CD14-positive monocyte (primary cell): ENCODE measurements at regions not wholly inside any gene's neighbourhood (a gene's known extent, or its start where the extent isn't known, plus 50 kb on each side); places are given as distances from the start of the nearest gene placed in this dataset.

Experiments
- DNase-seq, 3 donors: peaks; one replicate each; pipeline ENCODE4 v3.0.0-alpha.2; 2011 to 2022
- H2AFZ ChIP-seq: 2 replicates; pipeline ENCODE4 v1.6.0; 2012; ENCODE audit warnings: mild to moderate bottlenecking, low read depth, low read length, inconsistent platforms; ENCODE audit not compliant: insufficient read depth, poor library complexity, severe bottlenecking
- H3K27ac ChIP-seq, 2 donors: 1 replicate in 1 of 2; 2 replicates in 1 of 2; pipeline ENCODE4 v1.5.1; 2012 to 2013; ENCODE audit warnings: low read length in 2 of 2, control low read depth in 1 of 2, inconsistent platforms in 1 of 2, low read depth in 1 of 2, mild to moderate bottlenecking in 1 of 2
- H3K27me3 ChIP-seq, 2 donors: one replicate each; pipeline versions ENCODE4 v1.6.0 to v1.6.1; 2011 to 2013; ENCODE audit warnings: low read length in 2 of 2; ENCODE audit not compliant: control insufficient read depth in 2 of 2, insufficient read depth in 2 of 2
- H3K36me3 ChIP-seq, 2 donors: replicated peaks in 1 of 2; 1 replicate in 1 of 2; 2 replicates in 1 of 2; pipeline versions ENCODE4 v1.5.1 to v1.6.1; 2012 to 2013; ENCODE audit warnings: low read length in 2 of 2, control low read depth in 1 of 2, inconsistent platforms in 1 of 2, mild to moderate bottlenecking in 1 of 2; ENCODE audit not compliant: insufficient read depth in 2 of 2, control insufficient read depth in 1 of 2
- H3K4me1 ChIP-seq, 2 donors: 1 replicate in 1 of 2; 2 replicates in 1 of 2; pipeline versions ENCODE4 v1.5.1 to v1.6.1; 2012 to 2013; ENCODE audit warnings: low read length in 2 of 2, control low read depth in 1 of 2, inconsistent platforms in 1 of 2, mild to moderate bottlenecking in 1 of 2, moderate library complexity in 1 of 2; ENCODE audit not compliant: insufficient read depth in 2 of 2, control insufficient read depth in 1 of 2
- H3K4me2 ChIP-seq: replicated peaks from 2 replicates; pipeline ENCODE3; 2012; ENCODE audit warnings: low read length, moderate library complexity, mild to moderate bottlenecking; ENCODE audit not compliant: poor library complexity, severe bottlenecking; ENCODE audit errors: extremely low read depth
- H3K4me3 ChIP-seq, 3 experiments: fragments of 200-600 bp in 1 of 3; sonication (generic) in 1 of 3; replicated peaks in 1 of 3; 1 replicate in 2 of 3; 2 replicates in 1 of 3; pipeline ENCODE4 v1.5.1; 2011 to 2013; ENCODE audit warnings: low read length in 3 of 3, mild to moderate bottlenecking in 3 of 3, control low read depth in 2 of 3, low read depth in 2 of 3, inconsistent platforms in 1 of 3, moderate library complexity in 1 of 3
- H3K79me2 ChIP-seq: 2 replicates; pipeline ENCODE4 v1.6.0; 2012; ENCODE audit warnings: mild to moderate bottlenecking, control low read depth, inconsistent platforms, low read length, moderate library complexity; ENCODE audit not compliant: insufficient read depth
- H3K9ac ChIP-seq: 2 replicates; pipeline ENCODE4 v1.6.0; 2017; ENCODE audit warnings: low read length, mild to moderate bottlenecking; ENCODE audit not compliant: insufficient read depth, poor library complexity, severe bottlenecking
- H3K9me3 ChIP-seq, 2 donors: replicated peaks in 1 of 2; 1 replicate in 1 of 2; 2 replicates in 1 of 2; pipeline versions ENCODE4 v1.5.1 to v1.6.1; 2012 to 2013; ENCODE audit warnings: low read length in 2 of 2, control low read depth in 1 of 2; ENCODE audit not compliant: control insufficient read depth in 1 of 2, insufficient read depth in 1 of 2
- H4K20me1 ChIP-seq: 2 replicates; pipeline ENCODE4 v1.6.0; 2012; ENCODE audit warnings: mild to moderate bottlenecking, low read length, control low read depth, moderate library complexity; ENCODE audit not compliant: insufficient read depth
- H3K27ac Mint-ChIP-seq, 7 donors: one replicate each; pipeline ENCODE4 v1.8.0; 2020; ENCODE audit warnings: mild to moderate bottlenecking in 7 of 7, mixed read lengths in 7 of 7, moderate library complexity in 6 of 7, inconsistent platforms in 2 of 7
- H3K27me3 Mint-ChIP-seq, 3 donors: one replicate each; pipeline ENCODE4 v1.8.0; 2021 to 2022; ENCODE audit warnings: low read depth in 3 of 3, mild to moderate bottlenecking in 3 of 3, mixed read lengths in 3 of 3, moderate library complexity in 3 of 3, inconsistent platforms in 1 of 3
- H3K36me3 Mint-ChIP-seq, 2 donors: one replicate each; pipeline ENCODE4 v1.8.0; 2020; ENCODE audit warnings: mixed read lengths in 2 of 2, inconsistent platforms in 1 of 2, mild to moderate bottlenecking in 1 of 2
- H3K4me1 Mint-ChIP-seq: one replicate; pipeline ENCODE4 v1.8.0; 2020; ENCODE audit warnings: mild to moderate bottlenecking, mixed read lengths
- H3K4me3 Mint-ChIP-seq, 2 donors: one replicate each; pipeline ENCODE4 v1.8.0; 2020; ENCODE audit warnings: mild to moderate bottlenecking in 2 of 2, mixed read lengths in 2 of 2, moderate library complexity in 1 of 2
- H3K9me3 Mint-ChIP-seq, 7 donors: one replicate each; pipeline ENCODE4 v1.8.0; 2020 to 2022; ENCODE audit warnings: mixed read lengths in 7 of 7, mild to moderate bottlenecking in 6 of 7, moderate library complexity in 6 of 7, inconsistent platforms in 2 of 7
- WGBS: methylation state at CpG from one replicate; pipeline ENCODE4 v1.1.5; 2013; ENCODE audit warnings: missing lambda C conversion rate; ENCODE audit not compliant: insufficient coverage; 5-methylcytosine and 5-hydroxymethylcytosine counted together
- intact Hi-C, 2 donors: fragments of 100-400 bp; cut with micrococcal nuclease; formaldehyde crosslinking; loops; one replicate each; pipeline versions ENCODE4 v1.15.0 to v1.15.1; 2023
- TF ChIP-seq, protein P1 (sequence below): fragments of 200-600 bp; IDR thresholded peaks from one replicate; pipeline ENCODE4 v1.8.0; 2022; ENCODE audit warnings: antibody characterized with exemption, mild to moderate bottlenecking

DNA sequence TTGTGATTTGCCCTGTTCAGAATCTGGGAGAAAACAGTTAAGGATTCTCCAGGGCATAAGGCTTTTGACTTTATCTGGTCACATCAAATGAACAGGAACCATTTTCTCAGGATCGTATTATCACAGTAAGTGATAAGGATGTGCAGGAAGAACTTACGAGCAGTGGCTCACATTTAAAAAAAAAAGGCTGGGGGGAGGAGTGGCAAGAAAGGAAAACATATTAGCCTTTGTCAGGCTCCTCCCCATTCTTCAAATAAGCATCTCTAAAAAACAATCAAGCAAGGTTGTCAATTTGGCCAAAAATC is 234.3 kb upstream of the TMEM161B start:
- Histone ChIP-seq H3K27me3 (no peaks in the 10 kb centered on the region), H3K4me1 (no peaks in the 10 kb centered on the region), H3K36me3 (no peaks in the 10 kb centered on the region), H3K79me2 (no peaks in the 10 kb centered on the region), H3K4me3 (peak overlapping the region; percentile 43 to 73 (median 73)), H3K27ac (no peak overlapping the region), H3K9ac (peak overlapping the region; percentile 42), H4K20me1 (no peaks in the 10 kb centered on the region), H3K9me3 (no peaks in the 10 kb centered on the region), H2AFZ (peak overlapping the region; percentile 71), H3K4me2 (peak overlapping the region; percentile 75)
- intact Hi-C loops: no loop called here
- no CpG with 5 or more reads among the region's 2 CpGs for WGBS
- peaks cover 7% of the 10 kb centered on the region for H3K4me1 Mint-ChIP-seq
- H3K36me3 Mint-ChIP-seq: no peaks in the 10 kb centered on the region
- H3K27me3 Mint-ChIP-seq: peaks cover 0 to 3% (median 0%) of the 10 kb centered on the region in 3 donors
- peaks cover 0 to 2% (median 0%) of the 10 kb centered on the region in 7 donors for H3K9me3 Mint-ChIP-seq
- DNase-seq: no peak
- TF ChIP-seq, protein P1, sequence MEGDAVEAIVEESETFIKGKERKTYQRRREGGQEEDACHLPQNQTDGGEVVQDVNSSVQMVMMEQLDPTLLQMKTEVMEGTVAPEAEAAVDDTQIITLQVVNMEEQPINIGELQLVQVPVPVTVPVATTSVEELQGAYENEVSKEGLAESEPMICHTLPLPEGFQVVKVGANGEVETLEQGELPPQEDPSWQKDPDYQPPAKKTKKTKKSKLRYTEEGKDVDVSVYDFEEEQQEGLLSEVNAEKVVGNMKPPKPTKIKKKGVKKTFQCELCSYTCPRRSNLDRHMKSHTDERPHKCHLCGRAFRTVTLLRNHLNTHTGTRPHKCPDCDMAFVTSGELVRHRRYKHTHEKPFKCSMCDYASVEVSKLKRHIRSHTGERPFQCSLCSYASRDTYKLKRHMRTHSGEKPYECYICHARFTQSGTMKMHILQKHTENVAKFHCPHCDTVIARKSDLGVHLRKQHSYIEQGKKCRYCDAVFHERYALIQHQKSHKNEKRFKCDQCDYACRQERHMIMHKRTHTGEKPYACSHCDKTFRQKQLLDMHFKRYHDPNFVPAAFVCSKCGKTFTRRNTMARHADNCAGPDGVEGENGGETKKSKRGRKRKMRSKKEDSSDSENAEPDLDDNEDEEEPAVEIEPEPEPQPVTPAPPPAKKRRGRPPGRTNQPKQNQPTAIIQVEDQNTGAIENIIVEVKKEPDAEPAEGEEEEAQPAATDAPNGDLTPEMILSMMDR: no peak
- no peak overlapping the region for H3K27ac Mint-ChIP-seq
- peak overlapping the region; percentile 62 to 84 for H3K4me3 Mint-ChIP-seq

DNA sequence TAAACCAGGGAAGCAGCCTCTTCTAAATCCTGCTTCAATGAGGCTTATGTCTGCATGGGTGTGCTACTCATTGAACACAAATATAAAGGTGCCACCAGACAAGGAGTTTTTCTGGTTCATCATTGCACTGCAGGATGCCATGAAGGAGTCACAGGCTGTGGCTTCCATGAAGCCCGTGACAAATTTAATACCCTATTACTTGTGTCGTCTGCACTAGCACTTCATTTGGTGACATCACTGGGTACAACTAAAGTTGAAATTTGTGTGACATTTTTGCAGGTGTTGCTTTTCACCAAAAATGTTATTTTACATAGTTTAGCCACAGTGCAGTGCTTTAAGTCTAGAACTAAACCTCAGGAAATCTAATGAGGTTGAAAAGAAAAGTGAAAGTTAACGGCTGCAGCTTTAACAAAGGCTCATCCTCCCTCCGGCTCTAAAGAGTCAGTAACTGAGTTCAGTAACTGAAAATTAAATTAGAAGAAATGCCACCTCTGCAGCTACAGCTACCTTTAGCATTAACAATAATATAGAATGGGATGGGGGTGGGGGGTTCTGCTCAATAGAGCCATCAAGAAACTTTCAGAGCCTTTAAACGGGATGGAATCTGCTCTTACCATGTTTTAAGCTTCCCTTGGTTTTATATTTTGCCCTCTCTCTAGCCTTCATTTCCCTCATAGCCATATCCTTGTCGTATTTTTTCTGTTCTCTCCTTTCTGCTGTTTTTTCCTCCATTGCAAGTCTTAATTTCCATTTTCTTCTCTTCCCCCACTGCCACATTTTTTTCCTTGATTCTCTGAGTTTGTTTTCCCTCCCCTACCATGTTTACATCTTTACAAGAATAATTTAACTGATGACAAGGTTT is 233.8 kb upstream of the TMEM161B start:
- peak overlapping the region; percentile 62 to 84 for H3K4me3 Mint-ChIP-seq
- no CpG with 5 or more reads among the region's 6 CpGs for WGBS
- H4K20me1 ChIP-seq: no peaks in the 10 kb centered on the region
- no peaks in the 10 kb centered on the region for H3K79me2 ChIP-seq
- H3K9ac ChIP-seq: peak overlapping the region; percentile 42
- TF ChIP-seq, protein P1: no peak
- H3K27ac ChIP-seq: no peak overlapping the region
- no peak for DNase-seq
- intact Hi-C loops: no loop called here
- H3K27ac Mint-ChIP-seq: no peak overlapping the region
- peak overlapping the region; percentile 71 for H2AFZ ChIP-seq
- no peaks in the 10 kb centered on the region for H3K36me3 ChIP-seq
- no peaks in the 10 kb centered on the region for H3K27me3 ChIP-seq
- H3K9me3 ChIP-seq: no peaks in the 10 kb centered on the region
- H3K4me1 Mint-ChIP-seq: peaks cover 7% of the 10 kb centered on the region
- H3K36me3 Mint-ChIP-seq: no peaks in the 10 kb centered on the region
- no peaks in the 10 kb centered on the region for H3K4me1 ChIP-seq
- peaks cover 0 to 3% (median 0%) of the 10 kb centered on the region in 3 donors for H3K27me3 Mint-ChIP-seq
- H3K4me2 ChIP-seq: peak overlapping the region; percentile 75
- H3K4me3 ChIP-seq: peak overlapping the region; percentile 43 to 73 (median 73)
- peaks cover 0 to 2% (median 0%) of the 10 kb centered on the region in 7 donors for H3K9me3 Mint-ChIP-seq
